ENCODE measurements at regions not wholly inside any gene's neighbourhood (a gene's known extent, or its start where the extent isn't known, plus 50 kb on each side); places are given as distances from the start of the nearest gene placed in this dataset.

- no peak for DNase-seq (ENCODE audit: low spot score)
Observed at GRCh38 chr2:129765678-129766351, 213.7 kb upstream of the RAB6C start.

DNA sequence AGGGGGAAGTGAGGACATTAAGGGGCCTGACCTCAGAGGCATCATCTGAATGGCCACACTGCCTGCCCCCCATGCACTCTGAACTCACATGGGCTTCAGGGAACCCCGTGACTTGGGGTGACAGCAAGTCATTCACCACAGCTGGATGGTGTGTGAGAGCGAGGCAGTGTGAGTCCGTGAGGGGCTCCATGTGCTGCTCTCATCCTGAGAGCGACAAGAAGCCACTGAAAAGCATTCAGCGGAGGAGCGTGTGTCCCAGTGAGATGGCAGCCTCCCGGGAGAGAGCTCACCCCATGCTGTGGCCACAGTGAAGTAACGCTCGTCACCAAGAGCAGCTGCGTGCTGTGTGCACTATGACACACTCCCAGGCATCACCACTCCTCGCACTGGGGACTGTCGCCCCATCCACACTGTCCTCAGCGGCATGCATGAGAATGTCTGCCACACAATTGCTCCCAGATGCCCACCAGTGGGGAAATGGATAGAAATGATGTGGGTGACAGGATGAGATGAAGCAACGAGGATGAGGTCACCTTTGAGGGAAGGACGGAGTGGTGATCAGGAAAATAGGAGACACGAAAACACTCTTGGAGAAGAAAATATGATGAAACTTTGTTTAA is 213.0 kb upstream of the RAB6C start:
- DNase-seq (ENCODE audit: low spot score): no peak

GRCh38 chr2:129767346-129768035 is 212.0 kb upstream of the RAB6C start:
- DNase-seq (ENCODE audit: low spot score): no peak

GRCh38 chr2:129768036-129768386 is 211.5 kb upstream of the RAB6C start:
- DNase-seq (ENCODE audit: low spot score): no peak

- DNase-seq (ENCODE audit: low spot score): no peak
Observed at GRCh38 chr2:129768485-129769184, 210.8 kb upstream of the RAB6C start.

- DNase-seq (ENCODE audit: low spot score): no peak
Observed at GRCh38 chr2:129769185-129769991, 210.1 kb upstream of the RAB6C start.

DNA sequence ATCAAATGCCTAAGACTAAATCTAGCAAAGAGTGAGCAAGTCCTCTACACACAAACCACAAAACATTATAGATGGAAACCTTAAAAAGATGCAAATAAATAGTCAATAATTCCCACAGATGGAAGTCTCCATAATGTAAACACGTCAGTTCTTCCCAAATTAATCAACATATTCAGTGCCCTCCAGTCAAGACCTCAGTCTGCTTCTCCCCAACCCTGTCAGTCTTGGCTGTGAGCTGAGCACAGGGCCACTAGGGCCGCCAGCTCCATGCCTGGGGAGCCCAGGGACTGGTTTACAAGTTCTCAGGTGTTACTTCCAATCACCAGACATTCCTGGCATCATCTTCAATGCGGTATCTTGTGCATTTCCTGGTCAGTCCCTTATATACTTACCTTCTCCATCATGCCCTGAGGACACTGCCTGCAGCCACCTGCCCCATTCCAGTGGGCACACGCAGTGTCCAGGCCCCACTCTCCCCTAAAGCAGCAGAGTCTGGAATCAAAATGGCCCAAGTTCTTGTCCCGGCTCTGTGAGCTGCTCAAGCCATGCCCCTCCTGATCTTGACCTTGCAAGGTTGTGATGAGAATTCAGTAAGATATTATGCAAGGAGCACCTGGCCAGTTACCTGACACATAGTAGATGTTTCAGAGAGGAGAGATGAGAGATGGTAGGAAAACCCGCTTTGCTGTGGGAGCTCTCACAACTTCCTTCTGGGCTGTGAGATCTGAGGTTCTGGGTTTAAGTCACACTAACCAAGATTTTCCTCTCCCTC is 207.9 kb upstream of the RAB6C start:
- no peak for DNase-seq (ENCODE audit: low spot score)

GRCh38 chr2:129772190-129772579 is 207.3 kb upstream of the RAB6C start:
- DNase-seq (ENCODE audit: low spot score): no peak

- DNase-seq (ENCODE audit: low spot score): no peak
Observed at GRCh38 chr2:129775952-129776653, 203.4 kb upstream of the RAB6C start.

DNA sequence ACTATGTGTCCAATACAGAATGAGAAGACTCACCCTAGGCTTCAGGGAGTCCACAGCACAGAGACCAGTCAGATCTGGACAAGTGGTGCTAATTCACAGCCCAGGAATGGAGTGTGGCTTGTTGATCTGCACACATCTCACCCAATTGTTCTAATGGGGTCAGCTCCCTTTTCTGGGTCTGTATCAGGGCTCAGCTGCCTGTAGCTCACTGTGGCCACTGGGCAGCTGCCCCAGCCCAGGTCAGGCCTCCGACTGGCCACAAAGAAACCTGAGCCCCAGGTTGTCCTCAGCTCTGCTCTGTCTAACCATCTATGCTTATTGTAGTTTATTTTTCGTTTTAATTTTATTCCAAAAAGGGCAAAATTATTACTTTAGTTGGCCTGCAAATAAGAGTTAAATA is 202.3 kb upstream of the RAB6C start:
- DNase-seq (ENCODE audit: low spot score): no peak

DNA sequence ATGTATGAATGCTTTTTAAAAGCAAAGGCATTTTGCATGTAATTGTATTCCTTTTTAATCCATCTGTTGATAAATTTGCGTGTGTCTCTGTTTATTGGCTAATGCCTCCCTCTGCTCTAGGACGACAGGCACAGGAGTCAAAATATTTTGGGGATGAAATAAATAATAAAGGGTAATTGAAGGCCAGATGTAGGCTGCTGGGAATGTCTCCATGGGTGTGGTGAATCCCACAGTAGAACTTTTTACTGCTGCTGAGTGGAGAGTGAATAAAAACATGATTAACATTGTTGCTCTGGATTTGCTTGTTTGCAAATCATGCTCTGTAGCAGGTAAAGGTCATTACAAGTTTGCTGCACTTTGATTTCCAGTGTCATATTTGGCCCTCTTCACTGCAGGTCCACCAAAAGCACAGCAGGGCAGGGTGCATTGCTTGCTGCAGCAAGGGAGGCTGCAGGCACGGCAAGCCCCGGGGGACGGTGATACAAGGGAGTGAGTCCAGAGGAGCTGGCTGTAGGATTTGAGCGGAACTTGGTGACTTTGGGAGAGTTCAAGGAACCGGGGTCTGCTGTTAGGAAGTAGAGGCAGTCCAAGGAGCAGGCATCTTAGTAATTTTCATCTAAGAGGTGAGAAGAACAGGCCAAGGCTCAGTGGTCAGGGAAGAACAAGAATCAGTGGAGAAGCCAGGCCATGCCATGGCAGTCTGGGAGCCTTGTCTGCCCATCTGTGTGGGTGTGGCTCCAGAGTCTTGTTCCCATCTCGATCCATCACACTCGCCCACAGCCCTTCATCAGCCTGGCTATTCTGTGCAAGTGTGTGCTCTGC is 201.5 kb upstream of the RAB6C start:
- DNase-seq (ENCODE audit: low spot score): no peak

GRCh38 chr2:129778584-129778877 is 200.9 kb upstream of the RAB6C start:
- DNase-seq (ENCODE audit: low spot score): no peak

DNA sequence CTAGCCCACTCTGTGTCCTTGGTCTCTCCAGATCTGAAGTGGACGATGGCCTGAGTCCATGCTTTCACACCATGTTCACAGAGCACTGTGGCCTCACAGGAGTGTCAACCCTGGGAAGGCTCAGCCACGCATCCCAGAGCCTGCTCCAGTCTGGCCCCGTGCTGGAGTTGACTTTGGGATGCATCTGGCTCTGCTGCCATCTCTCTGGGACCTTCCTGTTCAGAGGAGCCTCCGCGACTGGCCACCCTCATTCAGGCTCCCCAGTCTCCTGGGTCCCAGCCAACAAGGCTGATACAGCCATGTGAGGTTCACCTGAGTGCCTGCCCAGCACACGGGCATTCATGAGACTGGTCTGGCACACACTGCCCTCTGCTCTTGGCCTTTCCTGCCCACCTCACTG is 199.7 kb upstream of the RAB6C start:
- DNase-seq (ENCODE audit: low spot score): no peak

GRCh38 chr2:129780316-129781270 is 198.9 kb upstream of the RAB6C start:
- DNase-seq (ENCODE audit: low spot score): no peak

- no peak for DNase-seq (ENCODE audit: low spot score)
Observed at GRCh38 chr2:129781749-129782632, 197.5 kb upstream of the RAB6C start.

- no peak for DNase-seq (ENCODE audit: low spot score)
Observed at GRCh38 chr2:129782633-129782990, 196.9 kb upstream of the RAB6C start.

DNA sequence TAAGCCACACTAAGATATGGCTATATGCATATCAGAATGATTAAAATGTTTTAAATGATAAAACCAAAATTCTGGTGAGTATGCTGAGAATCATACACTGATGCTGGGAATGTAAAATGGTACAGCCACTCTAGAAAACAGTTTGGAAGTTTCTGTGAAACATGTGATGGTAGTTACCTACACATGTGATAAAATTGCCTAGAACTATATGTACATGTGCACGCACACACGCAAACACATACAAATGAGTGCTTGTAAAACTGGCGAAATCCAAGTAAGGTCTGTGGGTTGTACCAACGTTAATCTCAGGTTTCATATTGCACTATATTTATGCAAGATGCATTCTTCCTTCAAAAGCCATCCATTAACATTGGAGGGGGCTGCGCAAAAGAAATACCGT is 195.0 kb upstream of the RAB6C start:
- no peak for DNase-seq (ENCODE audit: low spot score)

GRCh38 chr2:129791712-129792111 is 187.8 kb upstream of the RAB6C start:
- no peak for DNase-seq (ENCODE audit: low spot score)
